NB4 (cell line): ENCODE measurements at regions not wholly inside any gene's neighbourhood (a gene's known extent, or its start where the extent isn't known, plus 50 kb on each side); places are given as distances from the start of the nearest gene placed in this dataset.
A peak's percentile ranks its signal among the peaks of the same experiment; 100 is the strongest.

Experiments used
- DNase-seq: peaks from one replicate; pipeline ENCODE4 v3.0.0; 2010; ENCODE audit warnings: low read depth
- H3K4me3 ChIP-seq: one replicate; pipeline ENCODE4 v1.5.1; 2011; ENCODE audit warnings: mild to moderate bottlenecking, low read depth, low read length, moderate library complexity
- MYC ChIP-seq: IDR thresholded peaks from 2 replicates; pipeline ENCODE4 v1.6.1; 2011; ENCODE audit warnings: low read depth, low read length
- POLR2A ChIP-seq: IDR thresholded peaks from 2 replicates; pipeline ENCODE4 v1.6.1; 2011; ENCODE audit warnings: mild to moderate bottlenecking; ENCODE audit not compliant: insufficient read length; ENCODE audit errors: extremely low read depth
- TF ChIP-seq, protein P1 (sequence below): IDR thresholded peaks from 2 replicates; pipeline ENCODE4 v1.6.1; 2011; ENCODE audit warnings: low read depth, low read length
- TF ChIP-seq, protein P2 (sequence below): IDR thresholded peaks from one replicate; pipeline ENCODE4 v1.5.1; 2012; ENCODE audit warnings: low read depth, low read length

DNA sequence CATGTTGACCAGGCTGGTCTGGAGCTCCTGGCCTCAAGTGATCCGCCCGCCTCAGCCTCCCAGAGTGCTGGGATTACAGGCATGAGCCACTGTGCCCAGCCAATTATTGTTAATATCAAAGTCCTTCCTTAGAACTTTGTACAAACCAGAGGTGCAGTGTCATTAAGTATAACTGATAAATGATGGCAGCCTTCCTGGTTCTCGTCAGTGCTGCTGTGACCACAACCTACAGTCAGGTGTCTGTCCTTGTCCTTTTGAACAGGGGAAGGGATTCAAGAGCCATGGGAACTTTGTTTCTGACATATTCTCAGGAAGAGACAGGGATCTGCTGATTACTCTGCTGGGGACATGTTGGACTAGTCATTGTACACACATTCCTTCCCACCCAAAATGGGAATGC, 103.2 kb upstream of the TIAM2 start:
- DNase-seq, result no peak
- TF ChIP-seq, protein P1, sequence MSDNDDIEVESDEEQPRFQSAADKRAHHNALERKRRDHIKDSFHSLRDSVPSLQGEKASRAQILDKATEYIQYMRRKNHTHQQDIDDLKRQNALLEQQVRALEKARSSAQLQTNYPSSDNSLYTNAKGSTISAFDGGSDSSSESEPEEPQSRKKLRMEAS, result no peak
- TF ChIP-seq POLR2A (no peak), MYC (no peak)
- TF ChIP-seq, protein P2, sequence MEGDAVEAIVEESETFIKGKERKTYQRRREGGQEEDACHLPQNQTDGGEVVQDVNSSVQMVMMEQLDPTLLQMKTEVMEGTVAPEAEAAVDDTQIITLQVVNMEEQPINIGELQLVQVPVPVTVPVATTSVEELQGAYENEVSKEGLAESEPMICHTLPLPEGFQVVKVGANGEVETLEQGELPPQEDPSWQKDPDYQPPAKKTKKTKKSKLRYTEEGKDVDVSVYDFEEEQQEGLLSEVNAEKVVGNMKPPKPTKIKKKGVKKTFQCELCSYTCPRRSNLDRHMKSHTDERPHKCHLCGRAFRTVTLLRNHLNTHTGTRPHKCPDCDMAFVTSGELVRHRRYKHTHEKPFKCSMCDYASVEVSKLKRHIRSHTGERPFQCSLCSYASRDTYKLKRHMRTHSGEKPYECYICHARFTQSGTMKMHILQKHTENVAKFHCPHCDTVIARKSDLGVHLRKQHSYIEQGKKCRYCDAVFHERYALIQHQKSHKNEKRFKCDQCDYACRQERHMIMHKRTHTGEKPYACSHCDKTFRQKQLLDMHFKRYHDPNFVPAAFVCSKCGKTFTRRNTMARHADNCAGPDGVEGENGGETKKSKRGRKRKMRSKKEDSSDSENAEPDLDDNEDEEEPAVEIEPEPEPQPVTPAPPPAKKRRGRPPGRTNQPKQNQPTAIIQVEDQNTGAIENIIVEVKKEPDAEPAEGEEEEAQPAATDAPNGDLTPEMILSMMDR, result no peak

DNA sequence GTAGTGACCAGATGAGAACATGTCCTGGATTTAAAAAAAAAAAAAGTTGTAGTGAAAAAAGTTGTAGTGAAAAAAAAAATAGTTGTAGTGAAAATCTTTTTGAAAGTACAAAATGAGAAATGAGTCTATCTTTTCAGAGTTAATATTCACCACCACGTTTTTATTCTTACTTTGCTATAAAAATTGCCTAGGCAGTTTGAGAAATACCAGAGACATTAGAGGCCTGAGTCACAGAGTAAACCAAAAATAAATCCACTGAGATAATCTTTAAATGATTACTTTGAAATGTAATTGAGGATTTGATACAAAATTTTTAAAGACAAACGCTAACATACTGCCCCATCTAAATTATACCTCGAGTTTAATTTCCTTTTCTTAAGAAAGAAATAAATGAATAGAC, 101.2 kb upstream of the TIAM2 start:
- no peak for DNase-seq
- no peak overlapping the region for H3K4me3 ChIP-seq
- TF ChIP-seq, protein P1, result no peak
- TF ChIP-seq MYC (no peak), POLR2A (no peak)
- TF ChIP-seq, protein P2, result no peak

More for the DNA sequence above, 103.2 kb upstream of the TIAM2 start:
- no peak overlapping the region for H3K4me3 ChIP-seq

DNA sequence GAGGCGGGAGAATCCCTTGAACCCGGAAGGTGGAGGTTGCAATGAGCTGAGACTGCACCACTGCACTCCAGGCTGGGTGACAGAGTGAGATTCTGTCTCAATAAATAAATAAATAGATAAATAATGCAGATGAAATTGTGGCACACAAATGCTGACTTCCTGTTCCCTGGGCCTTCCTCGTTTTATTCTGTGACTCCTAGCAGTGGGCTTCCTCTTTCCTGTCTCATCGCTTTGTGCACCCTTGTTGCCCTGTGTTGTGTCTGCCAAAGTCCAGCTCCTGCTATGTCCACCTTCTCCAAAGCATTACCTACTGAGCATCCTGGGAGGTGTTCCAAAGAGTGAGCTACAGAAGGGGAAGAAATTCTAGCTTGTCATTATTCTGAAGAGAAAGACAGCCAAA, 100.2 kb upstream of the TIAM2 start:
- DNase-seq, result peak; percentile 44
- H3K4me3 ChIP-seq, result no peak overlapping the region
- TF ChIP-seq POLR2A, result no peak
- no peak for TF ChIP-seq MYC
- TF ChIP-seq, protein P2, result no peak
- TF ChIP-seq, protein P1, result no peak

DNA sequence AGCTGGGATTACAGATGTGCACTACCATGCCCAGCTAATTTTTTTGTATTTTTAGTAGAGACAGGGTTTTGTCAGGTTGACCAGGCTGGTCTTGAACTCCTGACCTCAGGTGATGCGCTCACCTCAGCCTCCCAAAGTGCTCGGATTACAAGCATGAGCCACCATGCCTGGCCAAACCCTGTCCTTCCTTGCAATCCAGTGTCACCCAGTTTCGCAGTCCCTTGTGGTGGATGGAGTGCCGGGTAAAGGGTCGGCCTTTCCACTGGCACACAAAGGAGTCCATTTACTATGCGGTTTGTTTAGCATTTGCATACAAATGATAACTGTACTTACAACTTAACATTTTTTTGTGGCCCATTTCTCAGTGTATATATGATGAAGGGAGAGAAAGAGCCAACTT, 99.3 kb upstream of the TIAM2 start:
- TF ChIP-seq, protein P2, result no peak
- TF ChIP-seq, protein P1, result no peak
- TF ChIP-seq POLR2A, result no peak
- TF ChIP-seq MYC, result no peak
- H3K4me3 ChIP-seq, result no peak overlapping the region
- DNase-seq, result no peak

DNA sequence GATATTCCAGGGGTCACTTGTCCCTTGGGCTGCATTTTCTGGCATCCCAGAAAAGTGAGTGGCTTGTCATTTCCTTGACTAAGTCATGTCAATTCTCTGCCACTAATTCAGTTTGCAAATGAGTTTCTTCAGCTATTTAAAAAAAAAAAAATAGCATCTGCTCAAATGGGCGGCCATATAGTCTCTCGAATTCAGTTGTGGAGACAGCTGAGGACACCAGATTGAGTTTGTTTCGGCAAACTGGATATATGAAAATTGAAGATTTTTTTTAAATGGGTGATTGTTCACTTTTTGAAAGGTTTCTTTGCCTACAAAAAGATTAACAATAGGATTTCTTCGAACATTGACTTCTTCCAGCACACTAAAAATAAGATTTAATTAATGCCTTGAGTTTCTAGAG, 96.3 kb upstream of the TIAM2 start:
- TF ChIP-seq MYC (no peak), POLR2A (no peak)
- TF ChIP-seq, protein P2, result no peak
- TF ChIP-seq, protein P1, result no peak
- DNase-seq, result no peak
- no peak overlapping the region for H3K4me3 ChIP-seq

DNA sequence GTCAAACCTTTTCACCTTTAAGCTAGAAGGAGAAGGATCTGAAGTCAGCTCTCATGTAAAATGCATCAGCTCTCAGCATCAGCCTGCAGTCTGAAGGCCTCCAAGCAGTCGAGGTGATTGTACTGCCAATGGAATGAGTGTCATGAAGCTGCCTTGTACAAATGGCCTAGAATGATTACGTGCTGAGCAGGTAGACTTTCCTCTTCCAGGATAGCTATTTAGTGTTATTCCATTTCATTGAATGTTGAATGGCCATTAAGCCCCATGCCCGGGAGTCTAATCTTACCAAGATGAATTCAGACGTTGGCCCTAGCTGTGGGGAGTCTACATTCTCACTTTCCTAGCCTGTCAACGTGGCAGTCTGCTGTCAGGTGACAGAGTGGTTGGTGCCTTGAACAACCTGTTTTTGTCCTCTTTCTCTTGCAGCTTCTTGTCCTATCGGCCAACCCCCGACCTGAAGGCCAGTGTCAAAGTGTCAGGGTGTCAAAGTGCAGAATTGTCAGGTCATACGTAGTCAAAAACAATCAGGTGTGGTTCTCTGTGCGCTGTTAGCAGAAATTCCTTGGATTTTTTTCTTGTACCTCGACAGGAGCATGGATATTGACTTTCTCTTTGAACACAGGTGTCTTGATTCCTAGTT, 95.2 kb upstream of the TIAM2 start:
- TF ChIP-seq, protein P1, result no peak
- TF ChIP-seq MYC, result no peak
- no peak for TF ChIP-seq POLR2A
- TF ChIP-seq, protein P2, result no peak
- DNase-seq, result no peak
- H3K4me3 ChIP-seq, result no peak overlapping the region
